Heart right ventricle (tissue), 16 donors: ENCODE measurements at regions not wholly inside any gene's neighbourhood (a gene's known extent, or its start where the extent isn't known, plus 50 kb on each side); places are given as distances from the start of the nearest gene placed in this dataset.

Experiments used
- ATAC-seq, 8 donors: fragments of 200-7000 bp; cut with Tn5 transposase; one replicate each; pipeline ENCODE4 v1.9.1; 2020; ENCODE audit warnings: mild to moderate bottlenecking in 8 of 8, moderate library complexity in 8 of 8, moderate number of reproducible peaks in 1 of 8
- DNase-seq, 2 donors: peaks; one replicate each; pipeline ENCODE4 v3.0.0-alpha.2; 2020
- H3K27ac ChIP-seq, 10 donors: fragments of 200-600 bp; sonication (generic) in 2 of 10; one replicate each; pipeline versions ENCODE4 v1.5.0 to v1.8.0; 2020 to 2022; ENCODE audit warnings: mild to moderate bottlenecking in 3 of 10
- H3K27me3 ChIP-seq, 7 donors: fragments of 200-600 bp; one replicate each; pipeline ENCODE4 v1.8.0; 2021 to 2022; ENCODE audit warnings: mild to moderate bottlenecking in 2 of 7
- H3K36me3 ChIP-seq, 9 donors: fragments of 200-600 bp; sonication (generic) in 1 of 9; one replicate each; pipeline versions ENCODE4 v1.5.0 to v1.8.0; 2020 to 2022; ENCODE audit warnings: mild to moderate bottlenecking in 2 of 9
- H3K4me1 ChIP-seq, 9 donors: fragments of 200-600 bp; sonication (generic) in 1 of 9; one replicate each; pipeline versions ENCODE4 v1.5.0 to v1.8.0; 2020 to 2022; ENCODE audit warnings: mild to moderate bottlenecking in 4 of 9
- H3K4me3 ChIP-seq, 10 donors: fragments of 200-600 bp; sonication (generic) in 2 of 10; one replicate each; pipeline versions ENCODE4 v1.5.0 to v1.8.0; 2020 to 2022; ENCODE audit warnings: mild to moderate bottlenecking in 7 of 10, moderate library complexity in 2 of 10
- H3K9me3 ChIP-seq, 11 donors: fragments of 200-600 bp in 10 of 11; sonication (generic) in 2 of 11; one replicate each; pipeline versions ENCODE4 v1.5.0 to v1.8.0; 2013 to 2022; ENCODE audit warnings: mild to moderate bottlenecking in 2 of 11, control low read depth in 1 of 11, moderate library complexity in 1 of 11
- CTCF ChIP-seq, 9 donors: fragments of 200-600 bp; sonication (generic) in 2 of 9; IDR thresholded peaks; one replicate each; pipeline versions ENCODE4 v1.5.0 to v1.8.0; 2021 to 2022; ENCODE audit warnings: antibody characterized with exemption in 9 of 9, mild to moderate bottlenecking in 5 of 9, moderate library complexity in 1 of 9
- WGBS, 2 donors: extraction: QIAGEN DNeasy Blood & Tissue Kit; methylation state at CpG; one replicate each; pipeline ENCODE4 v1.1.7; 2013; ENCODE audit warnings: inconsistent platforms in 1 of 2; 5-methylcytosine and 5-hydroxymethylcytosine counted together
- intact Hi-C, 10 donors: fragments of 100-400 bp; cut with DNase I; formaldehyde crosslinking; loops; one replicate each; pipeline versions ENCODE4 v1.11.1 to v1.14.2; 2022
- donor health status: Arrhythmogenic right ventricular cardiomyopathy.
- donor health status: ischemic (EF 13 %, LVEDD 7.1; RV severe dilation, severe dysfunction).
- donor health status: healthy with polysubstance abuse.
- donor health status: DM: no; HTN: yes; CAD: no.
- donor health status: DM: no; HTN: no; CAD: no.
- donor health status: ischemic (EF 25% LVEDD 6.9; RV normal size, moderate dysfunction).
- donor health status: ischemic (EF 25% LVEDD 5.7; RV mildly dilated, moderate dysfunction).
- donor health status: healthy.
- donor health status: DM: yes; HTN: yes; CAD: no.
- donor health status: Ischemic cardiomyopathy.
- donor health status: ischemic (EF 35%, LVEDD 5.7; RV mildly dilated, moderate dysfunction).
- donor health status: nonischemic (EF 11% LVEDD 7.7; RV severe dilation, severe dysfunction).
- donor health status: DM: yes; HTN: yes; CAD: no.
- donor health status: PGD.
- donor health status: ischemic (EF 29% LVEDD 5.4; RV normal size, mild dysfunction).
- donor health status: nonischemic (EF 23%, LVEDD 6.1; RV moderate dilation, normal function).

GRCh38 chr12:75665216-75665615, 153.8 kb upstream of the KRR1 start:
- intact Hi-C loops = no loop called here

GRCh38 chr12:75662511-75663159, 151.2 kb upstream of the KRR1 start:
- no peak for TF ChIP-seq CTCF (IDR thresholded peaks at IDR 0.05)
- DNase-seq = no peak
- peaks cover 0 to 37% (median 3%) of the 10 kb centered on the region in 9 donors for H3K4me1 ChIP-seq
- no peaks in the 10 kb centered on the region for H3K36me3 ChIP-seq
- no peaks in the 10 kb centered on the region for H3K27me3 ChIP-seq
- no peak for ATAC-seq
- intact Hi-C loops = no loop called here
- H3K27ac ChIP-seq = no peak overlapping the region
- no peaks in the 10 kb centered on the region for H3K9me3 ChIP-seq
- H3K4me3 ChIP-seq = no peak overlapping the region
- WGBS, 2 donors = 66 to 69% methylated on average over 2 of the region's 2 CpGs

More at GRCh38 chr12:75665216-75665615, 153.8 kb upstream of the KRR1 start:
- DNase-seq (no peak), ATAC-seq (no peak)
- Histone ChIP-seq H3K36me3 (no peaks in the 10 kb centered on the region), H3K9me3 (no peaks in the 10 kb centered on the region), H3K27me3 (no peaks in the 10 kb centered on the region), H3K4me1 (peaks cover 0 to 17% (median 3%) of the 10 kb centered on the region in 9 donors), H3K27ac (no peak overlapping the region), H3K4me3 (no peak overlapping the region)
- TF ChIP-seq CTCF (IDR thresholded peaks at IDR 0.05) = no peak
- 77 to 82% methylated on average over 2 of the region's 2 CpGs for WGBS, 2 donors

DNA sequence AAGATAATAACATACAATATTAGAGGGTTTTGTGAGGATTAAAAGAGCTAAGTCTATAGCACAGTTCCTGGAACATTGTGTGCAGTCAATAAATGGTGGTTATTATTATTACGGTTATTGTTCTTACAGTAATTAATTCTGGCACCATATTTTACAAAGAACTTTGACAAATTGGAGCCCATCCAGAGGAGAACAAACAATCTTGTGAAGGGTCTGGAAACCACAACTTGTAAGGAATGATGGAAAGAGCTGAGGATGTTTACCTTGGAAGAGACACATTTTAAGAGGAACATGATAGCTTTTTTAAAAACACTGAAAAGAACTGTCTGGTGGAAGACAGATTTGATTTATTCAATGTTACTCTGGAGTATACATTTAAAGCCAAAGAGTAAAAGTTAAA, 150.5 kb upstream of the KRR1 start:
- H3K4me1 ChIP-seq = peaks cover 0 to 35% (median 1%) of the 10 kb centered on the region in 9 donors
- no peak for TF ChIP-seq CTCF (IDR thresholded peaks at IDR 0.05)
- no peaks in the 10 kb centered on the region for H3K27me3 ChIP-seq
- 31 to 61% methylated on average over 1 of the region's 1 CpG for WGBS, 2 donors
- ATAC-seq = peak in 3 of 8 donors; percentile 10 to 59 (median 45)
- H3K9me3 ChIP-seq = no peaks in the 10 kb centered on the region
- intact Hi-C loops = no loop called here
- DNase-seq = no peak
- no peak overlapping the region for H3K27ac ChIP-seq
- H3K4me3 ChIP-seq = no peak overlapping the region
- no peaks in the 10 kb centered on the region for H3K36me3 ChIP-seq

DNA sequence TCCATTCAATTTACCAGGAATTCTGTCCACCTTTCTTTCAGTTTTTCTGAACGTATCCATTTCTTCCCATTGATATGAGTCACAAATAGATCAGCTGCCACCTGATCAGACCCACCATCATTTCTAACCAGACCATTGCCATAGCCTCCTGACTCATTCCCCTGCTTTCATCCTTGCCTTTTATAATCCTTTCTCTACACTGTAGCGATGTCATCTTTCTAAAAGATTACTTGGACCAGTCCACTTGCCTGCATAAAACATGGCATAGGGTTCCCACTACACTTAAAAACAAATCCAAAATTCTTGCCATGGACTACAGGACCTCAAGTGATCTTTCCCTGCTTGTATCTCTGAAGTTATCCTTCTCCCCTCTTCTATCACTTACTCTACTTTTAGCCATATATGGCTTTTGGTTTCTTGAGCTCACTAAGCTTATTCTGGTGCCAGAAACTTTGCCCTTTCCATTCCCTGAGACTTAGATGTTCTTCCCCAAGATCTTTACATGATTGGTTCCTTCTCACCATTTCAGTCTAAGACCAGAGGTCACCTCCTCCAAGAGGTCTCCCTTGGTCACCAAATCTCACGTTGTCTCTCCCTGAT, 149.5 kb upstream of the KRR1 start:
- H3K36me3 ChIP-seq = no peaks in the 10 kb centered on the region
- ATAC-seq (no peak), DNase-seq (no peak)
- TF ChIP-seq CTCF (IDR thresholded peaks at IDR 0.05) = no peak
- WGBS, 2 donors = 94 to 95% methylated on average over 3 of the region's 3 CpGs
- no peaks in the 10 kb centered on the region for H3K9me3 ChIP-seq
- intact Hi-C loops = no loop called here
- H3K4me3 ChIP-seq = no peak overlapping the region
- H3K4me1 ChIP-seq = peaks cover 0 to 27% (median 0%) of the 10 kb centered on the region in 9 donors
- peak overlapping the region in 1 of 10 donors; percentile 38 for H3K27ac ChIP-seq
- no peaks in the 10 kb centered on the region for H3K27me3 ChIP-seq
